ENCODE measurements at regions not wholly inside any gene's neighbourhood (a gene's known extent, or its start where the extent isn't known, plus 50 kb on each side); places are given as distances from the start of the nearest gene placed in this dataset.

DNA sequence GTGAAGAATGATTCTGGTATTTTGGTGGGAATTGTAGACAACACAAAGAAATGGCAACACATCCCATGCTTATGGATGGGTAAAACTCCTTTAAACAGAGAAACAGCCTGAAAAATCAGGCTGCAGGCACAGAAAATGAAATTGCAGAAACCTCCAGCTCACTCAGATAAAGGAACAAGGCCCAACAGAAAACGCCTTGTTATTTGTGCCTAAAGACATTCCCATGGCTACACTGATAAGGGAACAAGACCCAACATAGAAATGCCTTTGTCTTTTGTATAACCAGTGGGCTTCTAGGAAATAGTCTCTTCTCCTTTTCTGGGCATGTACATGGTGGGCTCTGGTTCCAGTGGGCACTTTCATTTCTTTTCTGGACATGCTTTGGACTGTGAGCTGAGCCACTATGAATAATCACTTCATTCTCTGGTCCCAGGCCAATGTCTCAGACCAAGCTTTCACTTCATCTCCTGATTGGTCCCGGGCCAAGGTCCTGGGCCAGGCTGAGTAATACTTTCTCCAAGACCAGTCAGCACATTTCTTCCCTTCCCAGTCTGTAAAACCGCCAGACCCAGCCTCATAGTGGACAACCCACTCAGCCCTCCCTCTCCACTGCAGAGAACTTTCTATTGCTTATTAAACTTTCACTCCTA is 160.5 kb downstream of the TBX22 start:
- ChIA-PET POLR2A (no interaction called here), CTCF (ENCODE audit: unreplicated experiment) (no interaction called here)
- no peak for DNase-seq (ENCODE audit: low spot score)
- Histone ChIP-seq H4K20me1 (ENCODE audit: insufficient read depth, low read length) (no peaks in the 10 kb centered on the region), H3K36me3 (ENCODE audit: insufficient read depth, low read length) (no peaks in the 10 kb centered on the region), H3K4me1 (ENCODE audit: insufficient read depth, low read length, poor library complexity, severe bottlenecking) (no peaks in the 10 kb centered on the region), H3K9me2 (ENCODE audit: insufficient read depth, low read length) (no peaks in the 10 kb centered on the region), H3K4me2 (ENCODE audit: low read length) (no peak overlapping the region), H3K4me3 (ENCODE audit: low read depth, low read length, poor library complexity, severe bottlenecking) (no peak overlapping the region), H3K79me2 (ENCODE audit: insufficient read depth, low read depth, low read length) (no peaks in the 10 kb centered on the region), H2AFZ (ENCODE audit: low read length) (no peak overlapping the region), H3K9me3 (ENCODE audit: low read length) (no peaks in the 10 kb centered on the region), H3K27ac (ENCODE audit: low read depth, low read length, poor library complexity, severe bottlenecking) (no peak overlapping the region)
- TF ChIP-seq, protein P1, sequence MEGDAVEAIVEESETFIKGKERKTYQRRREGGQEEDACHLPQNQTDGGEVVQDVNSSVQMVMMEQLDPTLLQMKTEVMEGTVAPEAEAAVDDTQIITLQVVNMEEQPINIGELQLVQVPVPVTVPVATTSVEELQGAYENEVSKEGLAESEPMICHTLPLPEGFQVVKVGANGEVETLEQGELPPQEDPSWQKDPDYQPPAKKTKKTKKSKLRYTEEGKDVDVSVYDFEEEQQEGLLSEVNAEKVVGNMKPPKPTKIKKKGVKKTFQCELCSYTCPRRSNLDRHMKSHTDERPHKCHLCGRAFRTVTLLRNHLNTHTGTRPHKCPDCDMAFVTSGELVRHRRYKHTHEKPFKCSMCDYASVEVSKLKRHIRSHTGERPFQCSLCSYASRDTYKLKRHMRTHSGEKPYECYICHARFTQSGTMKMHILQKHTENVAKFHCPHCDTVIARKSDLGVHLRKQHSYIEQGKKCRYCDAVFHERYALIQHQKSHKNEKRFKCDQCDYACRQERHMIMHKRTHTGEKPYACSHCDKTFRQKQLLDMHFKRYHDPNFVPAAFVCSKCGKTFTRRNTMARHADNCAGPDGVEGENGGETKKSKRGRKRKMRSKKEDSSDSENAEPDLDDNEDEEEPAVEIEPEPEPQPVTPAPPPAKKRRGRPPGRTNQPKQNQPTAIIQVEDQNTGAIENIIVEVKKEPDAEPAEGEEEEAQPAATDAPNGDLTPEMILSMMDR (conservative IDR thresholded peaks at IDR 0.05; ENCODE audit: low read length), result no peak
- no peak for TF ChIP-seq EZH2phosphoT487 (IDR thresholded peaks at IDR 0.05; ENCODE audit: borderline replicate concordance, low read depth, low read length)
- no TSS peak for BruUV-seq (replicated peaks)
- intact Hi-C loops (cut with micrococcal nuclease; ENCODE audit: unreplicated experiment), result no loop called here

DNA sequence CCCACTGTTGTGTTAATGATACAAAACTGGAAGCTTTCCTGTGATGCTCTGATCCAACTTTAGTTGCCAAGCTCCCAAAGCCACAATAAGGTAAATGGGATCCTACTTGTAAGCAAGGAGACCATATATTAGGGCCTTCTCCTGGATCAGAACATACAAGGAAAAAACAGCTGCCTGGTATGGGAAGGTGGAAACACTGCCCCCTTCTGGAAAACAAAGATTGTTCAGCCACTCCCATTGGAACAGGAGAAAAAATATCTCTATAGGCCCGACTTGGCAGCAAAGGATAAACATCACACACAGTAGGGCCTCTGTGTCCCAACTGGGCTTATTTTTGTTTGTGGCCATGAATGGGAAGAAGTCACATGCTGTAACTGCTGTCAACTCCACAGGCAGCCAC is 166.5 kb downstream of the TBX22 start:
- Histone ChIP-seq H3K4me1 (ENCODE audit: insufficient read depth, low read length, poor library complexity, severe bottlenecking) (no peaks in the 10 kb centered on the region), H3K79me2 (ENCODE audit: insufficient read depth, low read depth, low read length) (no peaks in the 10 kb centered on the region), H4K20me1 (ENCODE audit: insufficient read depth, low read length) (no peaks in the 10 kb centered on the region), H3K36me3 (ENCODE audit: insufficient read depth, low read length) (no peaks in the 10 kb centered on the region), H3K4me2 (ENCODE audit: low read length) (no peak overlapping the region), H3K9me2 (ENCODE audit: insufficient read depth, low read length) (no peaks in the 10 kb centered on the region), H3K27ac (ENCODE audit: low read depth, low read length, poor library complexity, severe bottlenecking) (no peak overlapping the region), H3K9me3 (ENCODE audit: low read length) (no peaks in the 10 kb centered on the region), H2AFZ (ENCODE audit: low read length) (no peak overlapping the region), H3K4me3 (ENCODE audit: low read depth, low read length, poor library complexity, severe bottlenecking) (no peak overlapping the region)
- intact Hi-C loops (cut with micrococcal nuclease; ENCODE audit: unreplicated experiment), result no loop called here
- CTCF ChIA-PET (ENCODE audit: unreplicated experiment), result no interaction called here
- POLR2A ChIA-PET, result no interaction called here
- TF ChIP-seq, protein P1 (conservative IDR thresholded peaks at IDR 0.05; ENCODE audit: low read length), result peak; percentile 52
- no peak for TF ChIP-seq EZH2phosphoT487 (IDR thresholded peaks at IDR 0.05; ENCODE audit: borderline replicate concordance, low read depth, low read length)
- BruUV-seq (replicated peaks), result no TSS peak
- DNase-seq (ENCODE audit: low spot score), result no peak

DNA sequence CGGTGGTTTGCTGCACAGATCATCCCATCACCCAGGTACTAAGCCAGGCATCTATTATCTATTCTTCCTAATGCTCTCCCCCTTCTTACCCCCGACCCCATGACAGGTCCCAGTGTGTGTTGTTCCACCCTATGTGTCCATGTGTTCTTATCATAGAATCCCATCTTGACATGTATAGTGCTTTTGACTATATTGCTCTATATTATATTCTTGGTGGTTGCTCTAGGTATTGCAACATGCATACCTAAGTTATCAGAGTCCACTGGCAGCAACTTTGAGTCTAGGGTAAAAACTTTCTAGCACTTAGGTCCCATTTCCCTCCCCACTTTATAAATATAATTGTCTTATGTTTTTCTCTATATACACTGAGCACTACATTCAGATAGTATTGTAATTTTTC is 170.3 kb downstream of the TBX22 start:
- DNase-seq (ENCODE audit: low spot score), result no peak
- ChIA-PET CTCF (ENCODE audit: unreplicated experiment) (no interaction called here), POLR2A (no interaction called here)
- Histone ChIP-seq H3K79me2 (ENCODE audit: insufficient read depth, low read depth, low read length) (no peaks in the 10 kb centered on the region), H3K4me3 (ENCODE audit: low read depth, low read length, poor library complexity, severe bottlenecking) (no peak overlapping the region), H3K9me2 (ENCODE audit: insufficient read depth, low read length) (no peaks in the 10 kb centered on the region), H2AFZ (ENCODE audit: low read length) (no peak overlapping the region), H3K27ac (ENCODE audit: low read depth, low read length, poor library complexity, severe bottlenecking) (no peak overlapping the region), H3K4me2 (ENCODE audit: low read length) (no peak overlapping the region), H4K20me1 (ENCODE audit: insufficient read depth, low read length) (no peaks in the 10 kb centered on the region), H3K9me3 (ENCODE audit: low read length) (no peaks in the 10 kb centered on the region), H3K36me3 (ENCODE audit: insufficient read depth, low read length) (no peaks in the 10 kb centered on the region), H3K4me1 (ENCODE audit: insufficient read depth, low read length, poor library complexity, severe bottlenecking) (no peaks in the 10 kb centered on the region)
- no TSS peak for BruUV-seq (replicated peaks)
- intact Hi-C loops (cut with micrococcal nuclease; ENCODE audit: unreplicated experiment), result no loop called here
- TF ChIP-seq EZH2phosphoT487 (IDR thresholded peaks at IDR 0.05; ENCODE audit: borderline replicate concordance, low read depth, low read length), result no peak
- TF ChIP-seq, protein P1 (conservative IDR thresholded peaks at IDR 0.05; ENCODE audit: low read length), result no peak
